DMS153 treated with DMSO at 0.1 percent for 48 hours (cell line): ENCODE measurements at regions not wholly inside any gene's neighbourhood (a gene's known extent, or its start where the extent isn't known, plus 50 kb on each side); places are given as distances from the start of the nearest gene placed in this dataset.

Source experiments
- DNase-seq: peaks from one replicate; lab custom pipeline; 2025; ENCODE audit not compliant: unreplicated experiment; lab: John Stamatoyannopoulos, UW

DNA sequence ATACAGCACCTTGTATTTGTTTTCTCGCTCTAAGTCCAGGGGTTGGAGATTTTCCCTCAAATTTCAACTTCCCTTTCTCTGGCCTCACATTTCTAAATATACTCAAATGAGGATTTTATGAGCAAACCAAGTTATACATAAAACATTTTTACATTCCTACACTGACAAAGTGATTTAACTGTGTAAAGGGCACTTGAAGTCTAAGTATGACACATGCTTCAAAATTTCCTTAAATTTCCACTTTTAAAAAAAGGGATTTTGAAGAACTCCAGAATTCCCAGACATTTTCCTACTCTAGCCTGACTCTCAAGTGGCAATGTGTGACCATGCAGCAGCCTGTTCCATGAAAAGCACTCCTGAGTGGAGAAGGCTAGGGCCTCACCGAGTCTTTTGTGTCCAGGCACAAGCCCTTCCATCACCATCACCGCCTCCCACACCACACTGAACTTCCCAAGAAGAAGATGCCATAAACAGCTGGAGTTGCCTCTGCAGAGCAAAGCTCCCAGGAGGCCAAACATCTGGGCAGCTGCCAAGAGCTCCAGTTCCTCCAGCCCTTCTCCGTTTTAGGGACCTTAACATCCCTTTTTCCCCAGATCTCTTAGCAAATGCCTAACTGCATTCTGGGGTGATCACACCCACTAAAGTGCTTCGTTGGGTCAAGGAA is 68.9 kb downstream of the NCR2 start:
- DNase-seq, result no peak

DNA sequence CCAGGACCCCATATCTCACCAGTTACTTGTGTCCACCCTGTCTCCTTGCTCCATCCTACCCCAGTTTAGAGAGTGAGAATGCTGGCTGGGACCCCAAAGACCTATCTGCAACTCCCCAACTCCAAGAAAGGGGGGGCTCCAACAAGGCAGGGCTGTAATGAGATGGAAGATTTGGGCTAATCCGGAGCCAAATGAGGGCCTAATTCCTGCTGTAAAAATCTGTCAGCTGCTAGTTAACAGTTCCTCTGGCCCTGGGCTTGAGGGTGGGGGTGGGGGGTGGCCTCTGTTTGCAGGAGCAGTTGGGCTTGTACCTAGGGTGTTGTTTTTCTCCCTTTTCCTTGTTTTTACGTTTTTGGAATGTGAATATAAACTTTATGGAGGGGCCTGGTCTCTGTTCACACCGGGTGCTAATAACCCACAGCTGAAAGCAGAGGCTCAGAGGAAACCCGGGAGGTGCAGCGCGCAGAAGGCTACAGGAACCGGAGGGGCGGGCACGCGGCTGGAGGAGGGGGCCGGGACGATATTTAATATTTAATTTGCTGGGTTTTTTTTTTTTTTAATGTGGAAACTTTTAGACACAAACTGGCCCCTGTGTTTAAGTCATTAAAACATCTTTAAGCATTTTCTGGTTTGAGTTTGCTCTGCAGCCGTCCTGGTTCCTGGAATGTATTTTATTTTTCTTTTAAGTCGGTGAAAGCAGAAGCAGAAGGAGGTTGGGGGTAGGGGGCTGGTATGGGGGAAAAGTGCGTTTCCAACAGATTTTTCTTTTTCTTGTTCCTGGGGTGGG is 70.7 kb downstream of the NCR2 start:
- DNase-seq, result no peak

DNA sequence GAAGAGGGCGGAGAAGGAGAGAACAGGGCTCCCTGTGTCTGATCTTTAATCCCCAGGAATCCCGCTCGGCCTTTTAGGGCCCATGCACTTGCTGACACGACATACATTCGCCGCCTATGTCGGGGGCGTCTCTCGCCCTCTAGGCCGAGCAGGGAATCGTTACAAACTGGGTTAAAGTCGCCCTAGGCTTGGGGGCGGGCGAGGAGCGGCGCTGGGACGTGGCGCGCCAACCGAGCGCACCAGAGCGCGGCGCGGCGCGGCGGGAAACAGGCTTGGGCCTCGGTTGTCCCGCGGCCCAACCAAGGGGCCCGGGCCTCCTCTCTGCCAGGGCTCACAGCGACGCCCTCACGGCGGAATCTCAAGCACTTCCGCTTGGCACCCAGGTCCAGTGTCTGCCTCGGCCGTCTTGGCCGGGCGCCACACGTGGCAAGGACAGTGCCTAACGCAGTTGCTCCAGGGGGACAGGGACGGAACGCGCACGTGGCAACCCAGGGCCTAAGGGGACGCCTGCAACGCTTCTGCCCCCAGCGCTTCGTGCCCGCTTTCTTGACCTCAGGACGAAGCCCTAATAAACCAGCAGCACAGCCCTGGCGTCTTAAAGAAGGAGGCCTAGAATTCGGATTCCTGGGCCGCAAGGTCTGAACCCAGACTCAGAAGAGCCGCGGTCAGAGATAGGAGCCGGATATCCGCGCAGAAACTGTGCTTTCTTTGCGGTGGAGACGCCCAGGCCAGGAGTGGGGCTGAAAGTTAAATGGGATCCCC is 71.5 kb downstream of the NCR2 start:
- DNase-seq, result no peak

DNA sequence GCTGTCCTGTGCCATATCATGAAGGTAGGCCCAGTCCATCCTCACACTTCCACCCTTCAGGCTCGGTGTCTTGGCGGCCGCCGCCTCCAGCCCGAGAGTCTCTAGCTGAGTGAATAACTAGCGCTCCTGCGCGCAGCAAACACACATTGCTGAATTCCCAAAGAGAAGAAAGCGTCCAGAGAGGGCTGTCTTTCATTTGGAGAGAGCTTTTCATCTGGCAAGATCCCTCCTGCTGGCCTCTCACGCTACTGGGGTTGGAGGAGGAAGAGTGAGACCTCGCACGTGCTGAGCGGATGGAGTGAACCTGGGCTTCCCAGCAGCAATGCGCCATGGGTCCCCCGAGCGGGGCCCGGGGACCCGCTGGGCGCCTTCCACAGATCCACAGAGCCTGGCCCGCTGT is 73.2 kb downstream of the NCR2 start:
- DNase-seq, result no peak

DNA sequence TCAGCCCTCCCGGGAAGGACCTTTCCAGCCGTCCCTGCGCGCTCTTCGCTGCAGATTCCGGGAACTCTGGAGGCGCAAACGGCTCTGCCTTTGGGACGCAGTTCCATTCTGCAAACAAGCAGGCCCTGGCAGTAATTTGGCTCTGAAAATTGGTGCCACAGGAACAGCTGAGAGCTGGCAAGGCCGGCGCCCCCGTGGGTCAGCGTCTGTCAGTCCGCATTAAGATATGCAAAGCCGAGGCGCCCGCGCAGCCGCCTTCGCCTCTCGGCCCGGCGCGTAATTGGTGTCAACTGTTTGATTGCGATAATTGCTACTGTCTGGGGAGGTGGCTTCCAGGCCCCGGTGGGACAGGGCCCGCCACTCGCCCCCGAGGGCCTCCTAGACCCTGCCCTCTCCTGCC is 73.6 kb downstream of the NCR2 start:
- DNase-seq, result no peak

DNA sequence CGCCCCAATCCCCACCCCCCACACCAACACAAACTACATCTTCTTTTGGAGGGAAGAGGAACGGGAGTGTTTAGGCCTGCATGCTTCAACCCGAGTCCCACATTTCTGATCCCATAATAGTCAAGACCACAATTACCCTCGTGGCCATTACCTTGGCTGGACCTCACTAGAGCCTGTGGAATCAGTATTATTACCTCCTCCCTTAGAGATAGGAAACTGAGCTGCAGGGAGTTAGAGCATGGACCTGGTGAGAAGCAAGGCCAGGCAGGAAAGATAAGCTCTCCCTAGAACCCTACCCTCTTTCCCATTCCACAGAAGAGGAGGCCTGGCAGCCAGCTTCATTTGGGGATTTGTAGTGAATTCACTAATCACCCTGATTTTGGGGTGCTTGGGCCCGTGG is 74.1 kb downstream of the NCR2 start:
- no peak for DNase-seq

DNA sequence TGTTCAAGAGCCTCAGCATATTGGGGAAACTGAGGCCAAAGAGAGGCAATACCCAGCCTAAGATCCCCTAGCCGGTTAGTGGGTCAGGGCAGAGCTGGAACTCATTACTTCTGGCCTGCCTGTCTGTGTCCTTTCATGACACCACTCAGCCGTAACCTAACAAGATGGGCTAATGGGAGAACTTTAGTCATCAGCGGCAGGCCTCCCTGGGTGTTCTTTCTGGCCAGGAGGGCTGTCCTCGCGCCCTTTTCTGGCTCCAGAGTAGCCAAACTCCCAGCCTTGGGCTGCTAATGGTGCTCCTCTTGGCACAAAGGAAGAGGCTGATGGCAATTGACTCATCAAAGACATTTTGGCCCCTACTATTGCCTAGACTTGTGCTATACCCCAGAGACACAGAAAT is 76.6 kb downstream of the NCR2 start:
- DNase-seq, result no peak

DNA sequence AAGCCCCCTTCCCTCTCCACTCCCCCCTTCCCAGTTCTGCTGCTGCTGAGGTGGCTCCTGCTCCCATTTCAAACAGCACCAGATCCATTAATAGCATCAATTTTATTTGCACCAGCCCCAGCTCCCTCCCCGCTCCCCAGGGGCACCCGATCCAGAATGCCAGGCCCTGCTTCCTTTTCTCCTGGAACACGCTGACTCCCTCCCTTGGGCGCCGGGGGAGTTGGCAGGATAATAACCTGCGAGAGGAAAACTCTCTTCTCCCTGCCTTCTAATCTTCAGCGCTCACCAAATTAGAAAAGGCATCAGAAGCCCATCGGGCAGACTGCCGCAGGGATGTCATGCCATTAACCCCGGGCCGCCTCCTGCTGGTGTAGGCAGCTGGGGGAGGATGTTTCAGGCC is 77.8 kb downstream of the NCR2 start:
- no peak for DNase-seq

DNA sequence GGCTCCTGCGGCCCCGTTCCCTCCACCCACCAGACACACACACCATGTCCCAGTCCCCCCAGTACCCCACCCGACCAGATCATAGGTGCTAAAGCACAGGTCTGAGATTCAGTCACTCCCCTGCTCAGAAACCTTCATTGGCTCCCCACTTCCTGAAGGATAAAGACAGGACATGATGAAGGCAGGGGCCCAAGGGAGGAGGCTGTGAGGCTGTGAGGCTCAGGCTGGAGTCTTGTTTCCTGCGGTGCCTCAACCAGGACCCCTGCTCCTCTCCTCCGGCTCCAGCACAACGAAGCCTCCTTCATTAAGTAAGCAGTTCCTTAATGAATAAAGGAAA is 81.1 kb downstream of the NCR2 start:
- no peak for DNase-seq

DNA sequence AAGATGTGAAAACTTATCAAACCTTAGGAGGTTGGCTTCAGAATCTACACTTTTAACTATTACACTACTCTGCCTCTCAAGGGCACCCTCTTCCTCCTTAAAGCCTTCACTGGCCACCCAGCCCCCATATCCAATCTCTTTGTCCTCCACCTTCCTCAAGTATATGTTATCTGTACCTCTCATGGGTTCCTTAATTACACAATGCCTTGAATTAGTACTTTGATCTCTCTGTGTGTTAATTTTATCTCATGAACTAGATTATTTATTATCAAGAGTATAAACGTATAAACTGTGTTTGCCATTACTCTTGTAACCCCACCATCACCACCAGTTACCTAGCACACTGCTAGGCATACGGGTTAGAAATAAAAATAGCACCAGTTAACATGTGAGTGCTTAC is 83.3 kb downstream of the NCR2 start:
- no peak for DNase-seq

DNA sequence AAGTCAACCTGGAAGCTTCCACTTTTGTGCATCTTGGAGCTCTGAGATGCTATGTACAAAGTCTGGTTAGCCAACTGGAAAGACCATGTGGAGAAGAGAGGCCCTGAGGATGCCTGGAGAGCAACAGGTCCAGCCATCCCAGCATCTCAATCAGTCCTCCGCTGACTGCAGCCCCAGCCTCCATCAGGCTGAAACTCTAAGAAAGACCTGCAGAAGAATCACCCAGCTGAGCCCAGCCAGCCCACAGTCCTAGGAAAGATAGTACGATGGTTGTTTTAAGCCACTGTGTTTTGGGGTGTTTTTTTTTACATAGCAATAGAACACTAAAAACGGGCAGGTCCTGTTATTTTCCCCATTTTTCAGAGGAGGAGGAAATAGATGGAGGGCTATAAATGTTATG is 84.0 kb downstream of the NCR2 start:
- no peak for DNase-seq

DNA sequence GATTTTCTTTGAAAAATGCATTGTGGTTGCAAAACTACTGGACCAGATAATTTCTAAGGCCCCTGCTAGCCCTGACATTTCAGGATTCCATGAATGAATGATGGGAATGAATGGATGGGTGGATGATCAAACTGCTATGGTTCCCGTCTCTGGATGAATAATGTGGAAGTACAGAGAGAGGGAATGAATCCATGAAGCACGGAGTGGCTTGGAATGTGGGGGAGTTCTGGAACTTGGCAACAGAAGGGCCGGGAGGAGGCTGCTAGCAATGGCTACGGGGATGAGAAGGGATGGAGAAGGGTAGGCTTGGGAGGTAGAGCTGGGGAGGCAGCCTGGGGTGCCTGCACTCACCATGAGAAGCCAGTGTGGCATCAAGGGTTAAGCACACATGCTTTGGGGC is 84.8 kb downstream of the NCR2 start:
- no peak for DNase-seq

DNA sequence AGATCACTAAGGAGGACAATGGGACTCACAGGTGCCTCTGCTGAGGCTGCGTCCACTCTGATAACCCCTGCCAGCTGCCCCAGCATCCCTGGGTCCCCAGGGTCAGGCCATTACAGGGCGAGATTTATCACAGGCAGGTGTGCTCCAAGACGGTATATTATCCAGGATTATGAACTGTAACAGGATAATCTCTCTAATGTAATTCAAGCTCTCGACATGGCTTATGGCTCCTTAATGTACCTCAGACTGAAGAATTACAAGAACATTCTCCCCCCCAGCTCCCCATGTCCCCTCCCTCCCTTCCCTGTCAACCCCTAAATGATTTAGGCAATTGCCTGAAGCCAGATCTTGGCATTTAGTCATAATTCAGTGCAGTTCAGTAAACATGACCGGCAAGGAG is 86.8 kb downstream of the NCR2 start:
- DNase-seq, result no peak

DNA sequence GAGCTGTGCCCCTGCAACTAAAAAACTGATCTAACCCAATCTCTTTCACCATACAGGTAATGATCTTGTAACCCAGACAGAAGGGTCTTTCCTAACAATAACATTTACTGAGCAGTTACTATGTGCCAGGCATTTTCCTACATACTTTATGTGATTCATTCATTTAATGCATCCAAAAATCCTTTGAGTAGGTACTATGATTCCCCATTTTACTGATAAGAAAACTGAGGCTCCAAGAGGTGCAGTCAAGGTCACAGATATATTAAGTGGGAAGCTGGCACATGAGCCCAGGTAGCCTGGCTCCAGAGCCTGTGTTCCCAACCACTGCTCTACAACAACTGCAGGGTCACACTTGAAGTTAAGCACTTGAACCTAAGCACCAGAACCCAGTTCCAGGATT is 87.6 kb downstream of the NCR2 start:
- DNase-seq, result no peak

DNA sequence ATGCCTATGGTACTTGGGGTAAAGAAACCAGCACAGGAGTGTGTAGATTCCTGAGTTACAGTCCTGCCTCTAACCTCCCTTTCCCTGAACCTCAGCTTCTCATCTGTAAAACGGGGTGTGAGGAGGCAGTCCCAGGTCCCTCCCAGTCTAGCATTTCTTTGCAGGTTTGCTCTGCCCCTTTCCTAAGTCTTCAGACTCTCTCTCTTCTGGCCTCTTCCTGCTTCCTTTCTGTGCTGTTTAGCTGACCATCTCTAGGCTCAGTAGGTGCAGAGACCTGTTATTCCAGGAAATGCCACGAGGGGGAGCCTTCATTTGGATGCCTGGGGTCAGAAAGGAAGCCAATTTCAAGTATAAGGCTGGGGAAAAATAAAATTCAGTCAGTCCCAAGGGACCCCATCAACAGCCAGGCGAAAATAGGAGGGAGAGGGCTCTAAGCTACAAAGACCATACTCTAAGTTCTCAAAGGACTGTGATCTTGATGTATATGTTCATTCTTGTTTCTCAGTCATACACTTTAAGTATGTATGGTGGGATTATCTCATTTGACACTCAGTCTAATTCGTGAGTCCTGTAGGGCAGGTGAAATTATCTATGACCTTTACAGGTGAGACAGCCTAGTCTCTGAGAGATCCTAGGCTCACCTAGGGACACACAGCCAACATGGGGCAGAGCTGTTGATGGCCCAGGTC is 89.1 kb downstream of the NCR2 start:
- peak; percentile 76 for DNase-seq

DNA sequence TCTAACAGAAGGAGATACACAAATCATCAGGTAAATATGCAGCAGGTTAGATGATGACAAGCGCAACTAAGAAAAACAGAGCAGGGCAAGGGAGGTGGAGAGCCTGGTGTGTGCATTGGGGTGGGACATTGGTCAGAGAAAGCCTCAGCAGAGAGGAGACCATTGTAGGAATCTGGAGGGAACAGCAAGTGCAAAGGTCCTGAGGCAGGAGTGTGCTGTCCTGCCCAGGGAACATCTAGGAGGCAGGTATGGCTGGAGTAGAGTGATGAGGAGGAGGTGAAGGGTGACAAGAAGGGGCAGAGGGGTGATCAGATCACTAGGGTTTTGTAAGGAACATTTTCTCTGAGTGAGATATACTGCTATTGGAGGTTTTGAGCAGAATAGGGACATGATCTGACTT is 90.1 kb downstream of the NCR2 start:
- DNase-seq, result no peak

DNA sequence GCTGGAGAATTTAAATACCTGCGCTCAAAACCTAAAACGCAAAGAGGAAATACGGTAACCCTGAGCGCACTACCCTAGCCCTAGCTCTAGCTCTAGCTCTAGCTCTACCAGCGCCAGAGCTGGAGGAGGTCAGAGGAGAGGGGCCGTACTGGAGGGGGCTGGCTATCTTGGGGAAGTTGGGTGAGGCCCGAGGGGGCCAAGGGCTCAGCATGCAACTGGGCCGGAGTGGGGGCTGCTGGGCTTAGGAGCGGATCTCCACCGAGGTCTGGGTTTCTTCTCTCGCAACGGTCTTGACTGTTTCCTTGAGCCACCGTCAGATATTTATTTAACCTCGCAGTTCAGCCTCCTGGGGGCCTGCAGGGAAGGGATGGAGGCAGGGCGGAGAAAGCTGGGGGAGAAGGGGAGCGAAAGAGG is 91.0 kb downstream of the NCR2 start:
- DNase-seq, result no peak

DNA sequence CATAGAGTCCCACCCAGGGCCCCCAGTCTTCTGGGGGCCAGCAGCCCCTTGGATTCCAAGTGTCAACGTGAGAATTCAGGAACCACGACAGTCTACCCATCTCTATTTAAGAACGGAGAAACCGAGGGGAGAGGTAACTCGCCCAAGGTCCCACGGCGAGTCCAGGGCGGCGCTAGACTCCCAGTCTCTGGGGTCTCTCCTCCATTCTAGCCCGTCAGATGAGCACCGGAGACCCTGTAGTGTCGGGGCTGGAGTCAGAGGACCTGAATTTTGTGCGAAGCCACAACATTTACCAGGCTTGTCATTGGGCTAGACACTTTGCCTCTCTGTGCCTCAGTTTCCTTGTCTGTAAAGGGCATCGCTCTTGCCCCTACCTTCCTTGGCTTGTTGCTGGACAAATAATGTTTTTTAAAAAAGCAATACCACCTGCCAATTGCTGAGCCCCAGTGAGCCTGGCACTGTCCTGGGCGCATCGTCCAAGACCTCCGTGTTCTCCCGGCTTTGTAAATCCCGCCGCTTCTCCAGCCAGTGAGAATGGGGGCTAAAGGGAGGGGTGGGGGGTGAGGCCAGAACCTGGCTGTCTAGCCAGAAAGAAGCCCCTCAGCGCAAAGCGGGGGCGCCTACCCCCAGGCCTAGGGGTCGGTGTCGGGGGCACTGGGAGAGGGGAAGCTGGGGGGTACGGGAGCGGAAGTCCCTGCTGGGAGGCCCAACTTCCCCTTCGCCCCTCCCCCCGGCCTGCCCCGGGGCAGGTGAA is 91.7 kb downstream of the NCR2 start:
- no peak for DNase-seq

DNA sequence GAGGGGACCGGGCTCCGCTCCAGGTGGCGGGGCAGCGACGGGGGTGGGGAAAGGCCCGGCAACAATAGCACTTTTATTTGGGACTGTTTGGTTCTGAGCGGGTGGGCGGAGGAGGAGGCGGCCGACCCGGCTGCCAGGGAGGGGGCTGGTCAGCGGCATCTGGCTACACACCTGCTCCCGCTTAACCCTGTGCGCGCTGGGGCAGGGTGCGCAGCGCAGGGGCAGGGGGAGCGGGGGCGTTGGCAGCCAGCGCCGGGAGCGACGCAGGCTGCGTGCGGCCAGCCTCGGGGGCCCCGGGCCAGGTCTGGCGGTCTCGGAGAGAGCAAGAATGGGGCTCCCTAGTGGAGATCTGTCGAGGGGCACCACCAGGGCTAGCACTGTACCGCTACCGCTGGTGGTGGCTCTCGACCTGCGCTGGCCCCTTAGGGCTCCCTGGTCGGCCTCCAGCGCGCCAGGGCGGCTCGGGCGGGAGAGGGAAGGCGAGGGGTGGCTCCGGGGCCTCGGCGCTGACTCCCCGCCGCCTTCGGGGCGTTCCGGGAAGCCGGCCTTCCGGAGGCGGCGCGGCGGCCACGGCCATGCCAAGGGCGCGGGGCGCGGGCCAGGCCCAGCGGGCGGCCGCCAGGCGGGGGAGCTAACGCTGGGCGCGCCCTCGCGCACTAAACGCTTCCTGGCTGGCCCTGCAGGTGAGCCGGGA is 92.4 kb downstream of the NCR2 start:
- peak; percentile 32 for DNase-seq

DNA sequence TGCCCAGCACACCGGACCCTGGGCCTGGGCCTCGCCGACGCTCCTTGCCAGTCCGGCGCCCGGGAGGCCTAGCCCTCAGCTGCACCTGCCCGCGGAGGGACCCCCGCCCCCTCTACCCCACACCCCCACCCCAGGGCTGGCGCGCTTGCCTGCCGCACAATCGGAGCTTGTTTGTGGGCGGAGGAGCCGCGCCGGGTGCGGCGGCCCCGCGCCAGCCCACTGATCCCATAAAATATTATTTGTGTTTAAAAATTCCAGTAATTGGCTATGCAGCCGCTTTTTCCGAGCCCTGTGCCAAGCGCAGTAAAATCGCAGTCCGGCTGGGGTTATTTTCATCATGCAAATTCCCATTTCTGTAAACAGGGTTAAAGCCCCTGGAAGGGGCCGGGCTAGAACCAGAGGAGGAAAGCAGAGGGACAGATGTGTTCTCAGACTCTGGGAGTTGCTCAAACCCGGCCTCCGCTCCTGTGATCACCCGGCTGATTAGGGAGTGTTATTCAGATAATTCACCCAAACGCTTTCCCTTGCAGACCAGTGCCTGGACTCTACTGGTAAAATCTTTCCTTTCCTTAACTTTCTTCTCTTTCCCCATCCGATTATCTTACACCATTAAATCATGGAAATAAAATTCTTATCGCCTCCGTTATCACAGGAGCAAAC is 93.1 kb downstream of the NCR2 start:
- DNase-seq, result no peak
